ENCODE measurements at regions not wholly inside any gene's neighbourhood (a gene's known extent, or its start where the extent isn't known, plus 50 kb on each side); places are given as distances from the start of the nearest gene placed in this dataset.
A peak's percentile ranks its signal among the peaks of the same experiment; 100 is the strongest.

DNA sequence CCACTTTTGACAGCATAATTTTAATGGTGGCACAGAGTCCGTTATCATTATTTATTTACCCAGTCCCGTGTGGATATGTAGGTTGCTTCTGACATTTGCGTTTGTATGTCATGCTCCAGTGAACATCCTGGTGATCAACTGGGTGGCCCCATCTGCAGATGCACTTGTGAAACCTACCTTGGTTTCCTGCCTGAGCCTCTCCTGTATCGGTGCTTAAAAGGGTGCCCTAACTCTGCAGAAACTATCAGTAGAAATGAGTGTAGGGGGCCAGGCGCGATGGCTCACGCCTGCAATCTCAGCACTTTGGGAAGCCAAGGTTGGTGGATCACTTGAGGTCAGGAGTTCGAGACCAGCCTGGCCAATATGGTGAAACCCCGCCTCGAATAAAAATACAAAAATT, 92.1 kb upstream of the IER5L start:
- DNase-seq (ENCODE audit: low read depth in 2 of 2), result peak; percentile 18 to 19

DNA sequence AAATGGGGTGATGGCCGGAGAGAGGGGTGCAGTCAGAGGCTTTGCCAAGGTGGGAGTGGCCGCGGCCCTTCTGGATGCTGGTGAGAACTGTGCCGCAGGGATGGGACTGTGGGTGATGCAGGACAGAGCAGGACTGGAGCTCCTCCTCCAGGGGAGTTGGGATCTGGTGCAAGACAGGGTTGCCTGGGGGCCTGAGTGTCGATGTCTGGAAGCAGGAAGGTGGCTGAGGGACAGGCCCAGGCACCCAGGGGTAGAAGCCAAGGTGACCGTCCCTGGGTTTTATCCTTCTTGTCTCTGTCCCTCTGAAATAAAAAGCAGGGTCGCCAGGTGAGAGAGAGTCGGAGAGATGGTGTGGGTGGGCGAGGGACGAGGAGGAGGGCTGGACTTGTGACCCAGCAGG, 89.1 kb upstream of the IER5L start:
- no peak for DNase-seq (ENCODE audit: low read depth in 2 of 2)

DNA sequence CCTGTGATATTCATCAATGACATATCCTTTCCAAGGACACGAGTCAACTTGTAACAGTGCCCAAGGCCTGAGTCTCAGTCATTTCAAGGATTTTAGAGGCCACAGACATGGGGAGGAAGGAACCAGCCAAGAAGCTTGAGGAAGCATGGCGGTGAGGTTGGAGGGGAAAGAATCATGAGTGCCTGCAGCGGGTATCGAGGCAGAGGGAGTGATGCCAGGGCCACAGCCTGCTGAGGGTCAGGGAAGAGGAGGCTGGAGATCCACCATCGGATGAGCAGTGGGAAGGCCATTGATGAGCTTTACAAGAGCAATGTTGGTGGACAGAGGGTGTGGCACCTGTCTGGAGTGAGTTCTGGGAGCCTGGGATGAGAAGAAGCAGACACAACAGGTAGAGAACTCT, 88.5 kb upstream of the IER5L start:
- DNase-seq (ENCODE audit: low read depth in 2 of 2), result no peak

DNA sequence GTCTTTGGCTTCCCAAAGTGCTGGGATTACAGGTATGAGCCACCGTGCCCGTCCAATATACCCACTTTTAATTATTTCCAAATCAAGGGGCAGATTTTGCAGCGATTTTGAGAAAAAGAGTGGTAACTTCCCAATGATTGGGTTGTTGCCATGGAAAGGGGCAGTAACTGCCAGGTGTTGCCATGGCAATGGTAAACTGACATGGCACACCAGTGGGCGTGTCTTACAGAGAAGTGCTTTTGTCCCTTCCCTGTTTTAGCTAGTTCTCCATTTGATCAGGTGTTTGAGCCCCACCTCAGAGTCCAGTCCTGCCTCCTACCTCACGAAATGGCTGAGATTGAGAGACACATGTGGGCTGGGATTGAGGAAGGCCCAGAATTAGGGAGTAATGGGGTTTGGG, 86.3 kb upstream of the IER5L start:
- DNase-seq (ENCODE audit: low read depth in 2 of 2), result no peak

DNA sequence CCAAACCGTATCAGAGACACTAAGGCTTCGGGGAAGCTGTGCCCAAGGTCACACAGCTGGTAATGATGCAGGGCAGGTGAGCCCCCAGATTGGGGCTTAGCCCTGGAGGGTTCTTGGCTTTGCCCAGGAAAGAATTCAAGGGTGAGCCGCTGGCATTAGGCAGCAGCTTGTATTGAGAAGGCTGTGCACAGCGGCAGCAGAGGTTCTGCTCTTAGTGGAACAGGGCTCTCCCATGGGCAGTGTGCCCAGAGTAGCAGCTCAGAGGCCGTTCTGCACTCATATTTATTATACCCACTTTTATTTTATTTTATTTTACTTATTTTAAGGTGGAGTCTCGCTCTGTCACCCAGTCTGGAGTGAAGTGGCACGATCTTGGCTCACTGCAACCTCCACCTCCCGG, 85.8 kb upstream of the IER5L start:
- no peak for DNase-seq (ENCODE audit: low read depth in 2 of 2)

DNA sequence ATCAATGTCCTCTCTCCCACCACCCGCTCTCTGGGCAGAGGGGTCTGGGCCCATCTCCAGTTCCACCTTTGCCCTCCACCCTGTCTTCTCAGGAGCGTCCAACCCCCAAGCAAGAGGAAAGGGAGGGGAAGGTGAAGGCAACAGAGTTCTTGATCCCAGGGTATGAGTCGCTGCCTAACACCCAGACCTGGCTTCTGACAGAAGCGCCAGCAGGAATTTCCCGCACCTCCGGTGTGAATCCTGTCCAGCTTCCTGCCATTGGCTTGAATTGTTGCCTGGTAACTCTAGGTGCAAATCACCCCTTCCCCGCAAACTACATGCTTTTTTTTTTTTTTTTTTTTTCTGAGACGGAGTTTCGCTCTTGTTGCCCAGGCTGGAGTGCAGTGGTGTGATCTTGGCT, 84.2 kb upstream of the IER5L start:
- DNase-seq (ENCODE audit: low read depth in 2 of 2), result no peak

DNA sequence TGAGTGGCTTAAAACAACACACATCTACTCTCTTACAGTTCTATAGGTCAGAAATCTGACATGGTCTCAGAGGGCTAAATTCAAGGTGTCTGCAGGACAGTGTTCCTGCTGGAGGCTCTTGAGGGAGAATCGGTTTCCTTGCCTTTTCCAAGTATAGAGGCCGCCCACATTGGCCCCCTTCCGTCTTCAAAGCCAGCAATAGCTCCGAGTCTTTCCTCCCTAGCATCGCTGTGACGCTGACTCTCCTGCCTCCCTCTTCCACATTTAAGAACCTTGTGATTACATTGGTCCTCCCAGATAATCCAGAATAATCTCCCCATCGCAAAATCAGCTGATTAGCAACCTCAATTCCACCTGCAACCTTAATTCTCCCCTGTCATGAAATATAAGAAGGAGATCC, 81.3 kb upstream of the IER5L start:
- no peak for DNase-seq (ENCODE audit: low read depth in 2 of 2)

DNA sequence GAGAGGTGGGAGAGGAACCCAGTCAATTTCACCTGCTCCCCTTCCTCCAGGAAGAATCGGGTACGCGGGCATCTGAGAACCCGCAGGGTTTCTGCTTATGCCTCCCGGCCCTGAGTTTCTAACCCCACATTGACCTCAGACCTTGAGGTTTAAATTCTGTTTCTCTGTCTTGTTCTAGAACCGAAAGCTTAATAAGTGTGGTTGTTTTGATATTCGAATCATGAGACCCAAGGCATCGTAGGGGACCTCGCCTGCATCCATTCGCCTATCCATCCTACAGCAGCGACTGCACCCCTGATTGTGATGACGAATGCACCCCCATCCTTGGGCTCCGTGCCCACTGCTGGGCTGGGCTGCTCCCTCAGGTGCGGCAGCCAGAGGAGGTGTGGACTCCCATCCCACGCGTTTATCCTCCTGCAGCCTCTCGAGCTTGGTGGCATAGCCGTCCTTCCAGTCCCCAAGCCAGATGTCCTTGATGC, 80.8 kb upstream of the IER5L start:
- DNase-seq (ENCODE audit: low read depth in 2 of 2), result no peak

DNA sequence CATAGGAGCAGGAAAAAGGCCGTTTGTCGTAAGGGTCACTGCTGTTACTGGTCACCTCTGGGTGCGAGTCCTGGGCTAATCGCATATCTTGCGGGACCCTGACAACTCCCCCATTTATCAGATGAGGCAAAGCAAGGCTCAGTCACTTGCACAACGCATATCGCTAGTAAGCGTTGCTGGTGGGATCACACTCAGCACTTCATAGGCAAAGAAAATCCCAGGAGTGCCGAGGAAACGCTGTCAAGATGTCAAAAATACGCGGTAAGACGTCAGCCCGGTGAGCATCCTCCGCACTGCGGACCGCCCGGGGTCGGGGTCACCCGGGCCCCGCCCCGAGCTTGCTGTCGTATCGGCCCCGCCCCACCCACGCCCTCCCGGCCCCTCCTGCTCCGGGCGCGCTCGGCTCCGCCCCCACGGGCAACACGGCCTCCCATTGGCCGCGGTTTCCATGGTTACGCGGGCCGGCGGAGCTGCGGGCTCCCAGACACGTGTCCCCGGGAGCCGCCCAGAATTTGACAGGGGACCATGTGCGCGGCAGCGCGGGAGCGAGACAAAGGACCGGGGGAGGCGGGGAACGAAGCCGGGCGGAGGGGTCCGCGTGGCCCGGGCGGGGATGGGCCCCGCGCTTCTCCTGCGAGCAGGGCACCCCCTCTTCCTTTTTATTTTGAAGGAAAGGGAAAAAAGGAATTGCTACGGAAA, 80.2 kb upstream of the IER5L start:
- peak; percentile 88 to 89 for DNase-seq (ENCODE audit: low read depth in 2 of 2)

DNA sequence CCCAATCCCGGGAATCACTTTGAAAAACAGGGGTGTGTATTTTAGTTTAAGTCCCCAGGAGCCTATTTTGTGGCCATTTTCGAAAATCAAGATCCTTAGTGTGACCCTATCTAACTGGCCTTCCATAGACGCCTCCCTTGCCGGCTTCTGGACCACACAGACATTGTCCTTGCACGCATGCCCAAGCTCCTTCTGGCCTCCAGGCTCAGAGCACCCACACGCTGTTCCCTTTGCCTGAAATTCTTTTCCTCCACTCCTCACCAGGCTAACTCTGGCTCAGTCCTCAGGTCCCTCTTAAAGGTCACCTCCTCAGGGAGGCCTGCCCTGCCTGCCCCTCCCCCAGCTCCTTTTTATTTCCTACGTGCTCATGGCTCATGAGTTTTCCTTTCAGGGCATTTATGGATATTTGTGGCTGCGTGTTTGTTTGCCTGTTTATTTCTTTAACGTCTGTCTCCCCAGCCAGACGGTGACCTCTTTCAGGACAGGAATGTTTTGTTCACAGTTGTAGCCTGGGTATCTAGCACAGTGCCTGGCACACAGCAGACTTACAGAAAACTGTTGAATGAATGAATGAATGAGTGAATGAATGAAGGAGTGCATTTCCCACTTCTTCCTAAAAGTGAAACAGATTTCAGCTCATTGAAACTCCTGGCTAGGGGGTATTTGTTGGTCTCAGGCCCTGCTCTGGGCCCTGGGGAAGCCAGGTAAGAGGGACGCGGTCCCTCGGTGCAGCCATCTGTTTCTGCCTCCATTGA, 79.1 kb upstream of the IER5L start:
- DNase-seq (ENCODE audit: low read depth in 2 of 2), result no peak

DNA sequence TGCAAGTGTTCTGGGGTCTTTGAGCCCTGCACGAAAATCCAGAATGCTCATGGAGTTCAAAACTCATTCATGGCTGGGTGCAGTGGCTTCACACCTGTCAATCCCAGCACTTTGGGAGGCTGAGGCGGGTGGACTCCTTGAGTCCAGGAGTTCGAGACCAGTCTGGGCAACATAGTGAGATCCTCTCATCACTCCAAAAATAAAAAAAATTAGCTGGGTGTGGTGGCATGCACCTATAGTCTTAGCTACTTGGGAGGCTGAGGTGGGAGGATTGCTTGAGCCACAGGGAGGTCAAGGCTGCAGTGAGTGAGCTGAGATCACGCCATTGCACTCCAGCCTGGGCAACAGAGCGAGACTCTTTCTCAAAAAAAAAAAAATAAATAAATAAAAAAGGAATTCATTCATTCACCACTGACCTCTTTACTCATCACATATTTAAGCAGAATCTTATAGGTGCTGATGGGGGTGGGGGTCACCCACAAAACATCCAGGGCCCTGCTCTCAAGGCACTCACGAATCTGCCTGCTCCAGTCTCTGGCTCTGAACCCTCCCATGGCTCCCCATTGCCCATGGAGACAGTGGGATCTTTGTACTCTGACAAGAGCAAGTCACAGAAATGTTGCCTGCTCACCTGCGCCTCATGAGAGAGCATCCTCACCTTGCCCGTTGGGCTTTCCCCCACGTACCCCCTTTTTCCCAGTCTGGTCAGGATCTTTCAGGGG, 76.7 kb upstream of the IER5L start:
- DNase-seq (ENCODE audit: low read depth in 2 of 2), result no peak

DNA sequence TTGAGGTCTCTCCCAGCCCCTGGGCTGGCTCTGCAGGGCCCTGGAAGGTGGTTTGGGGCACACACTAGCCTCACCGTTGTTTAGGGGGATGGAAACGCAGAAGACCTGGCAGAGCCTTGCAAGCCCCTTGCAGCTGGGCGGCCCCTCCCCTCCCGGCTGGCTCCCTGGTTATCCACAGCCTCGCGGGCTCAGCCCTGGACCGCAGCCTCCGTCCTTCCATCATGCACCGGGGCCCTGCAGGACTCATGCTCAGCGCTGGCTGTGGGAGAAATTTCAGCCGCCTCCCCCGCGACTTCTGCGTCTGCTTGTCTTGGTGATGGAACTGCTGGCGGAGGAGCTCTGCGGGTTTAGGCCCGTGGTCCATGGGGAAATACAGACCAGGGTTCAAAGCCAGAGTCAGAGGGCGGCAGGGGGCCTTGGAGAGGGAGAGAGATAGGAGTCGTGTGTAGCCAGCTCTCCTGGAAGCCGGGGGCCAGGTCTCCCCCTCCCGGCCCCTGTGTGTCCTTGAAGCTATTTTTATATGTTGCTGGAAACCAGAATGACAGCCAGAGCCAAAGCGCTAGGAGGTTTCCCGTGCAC, 75.8 kb upstream of the IER5L start:
- DNase-seq (ENCODE audit: low read depth in 2 of 2), result no peak

DNA sequence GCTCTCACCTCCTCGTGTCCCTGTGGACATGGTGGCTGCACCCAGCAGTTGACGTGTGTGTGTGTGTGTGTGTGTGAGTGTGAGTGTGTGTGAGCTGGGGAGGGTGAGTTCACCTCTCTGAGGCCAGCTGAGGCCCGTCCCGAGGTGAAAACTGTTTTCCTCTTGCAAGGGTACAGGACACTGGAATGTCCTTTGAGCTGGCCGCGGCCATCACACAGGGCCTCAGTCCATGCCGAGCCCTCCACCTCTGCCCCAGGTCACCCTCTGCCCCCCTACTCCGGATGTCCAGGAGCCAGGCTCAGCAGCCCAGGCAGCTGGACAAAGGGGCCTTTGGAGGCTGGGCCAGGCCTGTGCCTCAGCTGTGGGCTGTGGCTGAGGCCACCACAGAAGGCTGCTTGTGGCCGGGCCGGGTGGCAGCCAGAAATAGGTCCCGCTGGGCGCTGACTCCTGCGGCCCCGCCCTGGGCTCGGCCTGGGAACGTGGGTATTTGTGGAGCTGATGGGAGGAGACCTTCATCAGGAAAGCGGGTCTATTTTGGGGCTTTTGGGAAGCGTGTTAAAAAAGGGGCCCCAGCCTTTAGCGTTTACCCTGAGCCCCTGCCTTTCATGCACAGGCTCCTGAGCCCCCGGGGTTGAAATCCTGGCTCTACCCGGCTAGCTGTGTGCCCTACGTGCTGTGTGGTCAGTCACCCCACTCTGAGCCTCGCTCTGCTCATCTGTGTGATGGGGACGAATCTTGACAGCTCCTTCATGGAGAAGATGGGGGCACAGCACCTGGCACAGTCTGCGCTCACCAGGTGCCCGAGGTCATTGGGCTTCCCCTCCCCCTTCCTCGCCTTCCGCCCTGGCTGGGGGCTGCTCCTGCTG, 75.1 kb upstream of the IER5L start:
- no peak for DNase-seq (ENCODE audit: low read depth in 2 of 2)

DNA sequence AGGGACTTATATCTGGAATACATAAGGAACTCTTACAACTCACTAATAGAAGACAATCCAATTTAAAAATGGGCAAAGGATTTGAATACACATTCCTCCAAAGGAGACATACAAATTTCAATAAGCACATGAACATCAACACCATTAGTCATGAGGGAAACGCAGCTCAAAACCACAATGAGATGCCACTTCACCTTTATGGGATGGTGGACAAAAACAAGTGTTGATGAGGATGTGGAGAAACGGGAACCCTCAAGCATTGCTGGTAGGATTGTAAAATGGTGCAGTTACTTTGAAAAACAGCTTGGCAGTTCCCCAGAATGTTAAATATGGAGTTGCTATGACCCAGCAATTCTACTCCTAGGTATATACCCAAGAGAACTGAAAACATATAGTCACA, 72.7 kb upstream of the IER5L start:
- no peak for DNase-seq (ENCODE audit: low read depth in 2 of 2)

DNA sequence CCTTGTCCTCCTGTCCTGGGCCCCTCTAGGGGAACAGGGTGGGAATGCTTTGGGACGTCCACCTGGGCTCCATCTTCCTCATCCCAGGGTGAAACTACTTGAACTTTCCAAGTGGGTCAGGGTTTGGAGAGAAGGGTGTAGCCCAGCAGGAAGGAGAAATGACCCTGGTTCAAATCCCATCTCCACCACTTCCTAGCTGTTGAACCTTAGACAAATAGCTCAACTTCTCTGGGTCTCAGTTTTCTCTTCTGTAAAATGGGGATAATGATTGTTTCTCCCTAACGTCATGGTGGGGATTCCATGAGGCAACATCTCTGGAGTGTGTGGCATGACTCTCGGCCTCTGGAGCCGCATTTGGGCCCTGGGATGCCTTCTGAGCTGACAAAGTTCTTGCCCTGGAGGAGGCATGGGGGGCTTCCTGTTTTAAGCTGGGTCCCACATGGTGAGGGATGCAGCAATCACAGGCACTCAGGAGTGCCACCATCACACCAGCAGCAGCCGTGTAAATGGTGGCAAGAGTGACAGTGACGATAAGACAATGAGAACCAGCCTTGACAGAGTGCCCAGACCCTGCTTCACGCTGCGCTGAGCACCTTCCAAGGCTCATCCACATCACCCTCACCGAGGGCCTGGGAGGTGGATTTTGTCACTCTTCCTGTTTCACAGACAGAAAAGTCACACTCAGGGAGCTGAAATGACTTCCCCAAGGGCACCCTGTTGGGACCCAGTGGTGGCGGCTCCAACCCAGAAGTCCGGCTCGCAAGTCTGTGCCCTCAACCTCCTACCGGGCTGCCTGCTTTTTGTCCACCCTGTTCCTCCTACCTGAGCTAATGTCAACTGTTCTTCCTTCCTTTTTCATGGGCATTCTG, 69.5 kb upstream of the IER5L start:
- no peak for DNase-seq (ENCODE audit: low read depth in 2 of 2)

DNA sequence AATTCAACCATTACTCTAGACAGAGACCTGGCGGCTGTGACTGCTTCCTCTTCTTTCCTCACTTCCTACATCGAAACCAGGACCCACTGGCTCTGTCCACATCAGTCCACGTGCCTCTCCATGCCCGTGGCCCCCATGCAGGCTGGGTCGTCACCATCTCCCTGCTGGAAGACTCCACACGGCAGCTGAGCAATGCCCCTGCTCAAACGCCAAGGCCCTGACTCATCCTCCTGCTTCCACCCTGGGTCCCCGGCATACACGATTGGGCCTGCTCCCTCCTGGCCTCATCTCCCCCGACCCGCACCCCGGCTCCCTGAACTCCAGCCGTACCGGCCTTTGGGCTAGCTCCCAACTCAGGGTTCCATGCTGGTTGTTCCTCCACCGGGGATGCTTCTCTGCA, 67.2 kb upstream of the IER5L start:
- no peak for DNase-seq (ENCODE audit: low read depth in 2 of 2)

DNA sequence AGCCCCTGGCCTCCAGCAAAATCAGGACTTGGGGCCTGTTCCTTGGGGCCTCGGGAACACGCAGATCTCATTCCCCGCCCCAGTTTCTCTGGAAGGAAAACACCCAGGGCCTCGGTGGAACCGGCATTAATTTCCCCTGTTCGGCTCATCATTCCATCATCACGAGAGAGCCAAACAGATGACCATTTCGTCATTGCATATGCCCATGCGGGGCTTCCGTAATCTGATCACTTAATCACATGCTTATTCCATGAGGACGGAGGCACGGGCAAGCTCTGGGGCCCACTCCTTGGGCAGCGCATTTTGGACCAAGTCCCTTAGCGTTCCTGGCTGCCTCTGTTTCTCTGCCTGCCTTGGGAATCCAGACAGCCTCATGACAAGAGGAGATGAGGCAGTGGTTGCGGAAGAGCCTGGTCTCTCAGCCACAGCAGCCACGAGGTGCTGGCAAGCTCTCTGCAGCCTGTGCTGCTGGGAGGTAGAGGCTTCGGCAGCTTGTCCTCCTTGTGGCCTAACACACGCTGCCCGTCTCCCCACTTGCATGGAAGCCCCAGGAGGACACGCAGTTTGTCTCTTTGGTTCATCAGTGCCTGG, 65.0 kb upstream of the IER5L start:
- no peak for DNase-seq (ENCODE audit: low read depth in 2 of 2)

DNA sequence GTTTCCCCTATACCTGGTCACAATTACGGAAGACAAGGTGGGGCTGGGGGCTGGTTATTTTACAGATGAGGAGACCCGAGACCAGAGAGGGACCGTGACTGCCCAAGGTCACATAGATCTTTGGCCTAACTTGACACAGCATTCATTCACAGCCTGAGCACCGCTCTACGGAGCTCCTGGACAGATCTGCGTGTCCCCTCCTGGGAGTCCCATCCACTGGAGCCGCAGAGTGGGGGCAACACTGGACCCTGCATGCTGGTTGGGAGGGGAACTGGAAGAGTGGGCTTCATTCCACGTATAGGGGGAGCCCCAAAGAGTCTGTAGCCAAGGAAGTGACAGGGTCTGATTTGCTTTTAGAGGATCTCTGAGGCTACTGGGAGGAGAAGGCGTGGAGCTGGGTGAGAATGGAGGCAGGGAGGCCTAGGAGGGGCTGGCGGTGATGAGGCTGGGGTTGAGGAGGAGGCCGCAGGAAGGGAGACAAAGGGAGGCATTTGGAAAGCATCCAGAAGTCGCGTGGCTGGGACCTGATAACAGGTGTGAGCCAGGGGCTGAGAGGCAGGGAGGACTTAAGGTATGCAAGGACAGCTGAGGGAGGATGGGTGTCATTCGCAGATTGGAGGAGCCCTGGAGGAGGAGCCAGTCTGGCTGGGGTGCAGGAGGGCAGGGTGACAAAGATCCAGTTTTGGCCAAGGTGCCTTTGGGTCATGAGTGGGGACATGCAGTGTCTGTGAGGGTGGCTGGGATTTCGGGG, 64.3 kb upstream of the IER5L start:
- DNase-seq (ENCODE audit: low read depth in 2 of 2), result no peak

DNA sequence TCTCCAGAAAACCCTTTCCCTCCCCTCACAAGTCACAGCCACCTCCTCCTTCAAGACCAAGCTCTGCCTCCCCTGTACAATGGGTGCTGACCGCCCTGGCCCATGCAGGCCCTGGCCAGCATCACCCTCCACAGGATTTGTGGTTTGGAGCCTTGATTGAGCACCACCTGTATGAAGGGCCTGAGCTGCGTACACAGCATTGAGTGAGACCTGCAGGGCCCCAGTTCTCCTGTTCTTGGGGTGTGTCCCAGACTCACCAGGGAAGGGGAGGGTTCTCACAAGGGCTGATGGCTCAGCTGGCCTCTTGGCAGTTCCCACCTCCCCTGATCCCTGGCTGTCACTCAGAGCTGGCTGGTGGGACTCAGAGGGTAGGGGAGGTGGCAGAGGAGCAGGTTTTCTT, 63.7 kb upstream of the IER5L start:
- no peak for DNase-seq (ENCODE audit: low read depth in 2 of 2)
